K562 (cell line): ENCODE measurements at regions not wholly inside any gene's neighbourhood (a gene's known extent, or its start where the extent isn't known, plus 50 kb on each side); places are given as distances from the start of the nearest gene placed in this dataset.

Experiments
- BRD4 ChIP-seq: fragments of 200-600 bp; sonication (generic); IDR thresholded peaks from 2 replicates; pipeline ENCODE4 v1.6.1; 2017; ENCODE audit warnings: inconsistent platforms
- CHD2 ChIP-seq: IDR thresholded peaks from 2 replicates; pipeline ENCODE4 v1.6.1; 2011; ENCODE audit warnings: low read depth, low read length
- KLF10 ChIP-seq: fragments of 250-450 bp; sonication (Bioruptor Pico); IDR thresholded peaks from 2 replicates; pipeline ENCODE4 v1.6.1; 2021; ENCODE audit warnings: matching md5 sums
- MTA1 ChIP-seq: fragments of 450-650 bp; IDR thresholded peaks from 2 replicates; pipeline ENCODE4 v1.6.1; 2017; ENCODE audit warnings: borderline replicate concordance
- NCOA2 ChIP-seq, 2 experiments: fragments of 450-650 bp; IDR thresholded peaks; 2 replicates each; pipeline ENCODE4 v1.6.1; 2018; ENCODE audit warnings: mild to moderate bottlenecking in 2 of 2, moderate library complexity in 1 of 2; ENCODE audit not compliant: partially characterized antibody in 2 of 2
- NCOA6 ChIP-seq: fragments of 450-650 bp; IDR thresholded peaks from 2 replicates; pipeline ENCODE4 v1.6.1; 2017; ENCODE audit warnings: mild to moderate bottlenecking
- NR3C1 ChIP-seq: sonication (generic); formaldehyde crosslinking; IDR thresholded peaks from 2 replicates; pipeline ENCODE4 v1.8.1; 2022; ENCODE audit warnings: missing genetic modification reagents
- POLR2A ChIP-seq: fragments of 450-650 bp; conservative IDR thresholded peaks from 2 replicates; pipeline ENCODE4 v1.6.1; 2016
- POLR2B ChIP-seq: fragments of 450-650 bp; IDR thresholded peaks from 2 replicates; pipeline ENCODE4 v1.6.1; 2018; ENCODE audit warnings: low read depth; ENCODE audit not compliant: partially characterized antibody
- PURB ChIP-seq: sonication (generic); formaldehyde crosslinking; IDR thresholded peaks from 2 replicates; pipeline ENCODE4 v1.9.0; 2021; ENCODE audit warnings: low read depth, mild to moderate bottlenecking, missing genetic modification reagents
- RBM39 ChIP-seq: fragments of 200-400 bp; formaldehyde crosslinking; optimal IDR thresholded peaks from 2 replicates; pipeline ENCODE3; 2018; ENCODE audit warnings: low read depth, low read length
- TF ChIP-seq, protein P1 (sequence below): sonication (generic); formaldehyde crosslinking; IDR thresholded peaks from 2 replicates; pipeline ENCODE4 v1.9.0; 2022; ENCODE audit warnings: mild to moderate bottlenecking, missing genetic modification reagents
- TF ChIP-seq, protein P2 (sequence below), 3 experiments: IDR thresholded peaks in 2 of 3; conservative IDR thresholded peaks in 1 of 3; 2 replicates each; pipeline ENCODE4 v1.5.1; 2011 to 2012; ENCODE audit warnings: low read length in 3 of 3, mild to moderate bottlenecking in 3 of 3, control low read depth in 2 of 3, improper control_type of control experiment in 1 of 3, inconsistent platforms in 1 of 3, low read depth in 1 of 3, mixed read lengths in 1 of 3, moderate library complexity in 1 of 3; ENCODE audit not compliant: insufficient read depth in 2 of 3
- TF ChIP-seq, protein P3 (sequence below), 2 experiments: fragments of 450-650 bp in 1 of 2; sonication (generic) in 1 of 2; formaldehyde crosslinking in 1 of 2; IDR thresholded peaks in 1 of 2; conservative IDR thresholded peaks in 1 of 2; 2 replicates each; pipeline versions ENCODE4 v1.6.1 to v1.8.1; 2016 to 2023; ENCODE audit warnings: mild to moderate bottlenecking in 2 of 2, moderate library complexity in 2 of 2, inconsistent platforms in 1 of 2, missing genetic modification reagents in 1 of 2

- TF ChIP-seq KLF10 (CRISPR knock-in tag) (no peak), RBM39 (no peak), PURB (CRISPR knock-in tag) (no peak), NCOA2 (IDR thresholded peaks at IDR 0.05; ENCODE audit: partially characterized antibody in 2 of 2) (no peak), POLR2A (no peak), NCOA6 (no peak), MTA1 (no peak), CHD2 (no peak), NR3C1 (CRISPR knock-in tag) (no peak), POLR2B (no peak), BRD4 (no peak)
- TF ChIP-seq, protein P1, sequence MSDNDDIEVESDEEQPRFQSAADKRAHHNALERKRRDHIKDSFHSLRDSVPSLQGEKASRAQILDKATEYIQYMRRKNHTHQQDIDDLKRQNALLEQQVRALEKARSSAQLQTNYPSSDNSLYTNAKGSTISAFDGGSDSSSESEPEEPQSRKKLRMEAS (CRISPR knock-in tag), result no peak
- TF ChIP-seq, protein P2, sequence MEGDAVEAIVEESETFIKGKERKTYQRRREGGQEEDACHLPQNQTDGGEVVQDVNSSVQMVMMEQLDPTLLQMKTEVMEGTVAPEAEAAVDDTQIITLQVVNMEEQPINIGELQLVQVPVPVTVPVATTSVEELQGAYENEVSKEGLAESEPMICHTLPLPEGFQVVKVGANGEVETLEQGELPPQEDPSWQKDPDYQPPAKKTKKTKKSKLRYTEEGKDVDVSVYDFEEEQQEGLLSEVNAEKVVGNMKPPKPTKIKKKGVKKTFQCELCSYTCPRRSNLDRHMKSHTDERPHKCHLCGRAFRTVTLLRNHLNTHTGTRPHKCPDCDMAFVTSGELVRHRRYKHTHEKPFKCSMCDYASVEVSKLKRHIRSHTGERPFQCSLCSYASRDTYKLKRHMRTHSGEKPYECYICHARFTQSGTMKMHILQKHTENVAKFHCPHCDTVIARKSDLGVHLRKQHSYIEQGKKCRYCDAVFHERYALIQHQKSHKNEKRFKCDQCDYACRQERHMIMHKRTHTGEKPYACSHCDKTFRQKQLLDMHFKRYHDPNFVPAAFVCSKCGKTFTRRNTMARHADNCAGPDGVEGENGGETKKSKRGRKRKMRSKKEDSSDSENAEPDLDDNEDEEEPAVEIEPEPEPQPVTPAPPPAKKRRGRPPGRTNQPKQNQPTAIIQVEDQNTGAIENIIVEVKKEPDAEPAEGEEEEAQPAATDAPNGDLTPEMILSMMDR (IDR thresholded peaks at IDR 0.05 in 2 of 3, conservative IDR thresholded peaks at IDR 0.05 in 1 of 3; ENCODE audit: insufficient read depth in 2 of 3, low read depth in 1 of 3, low read length in 3 of 3), result no peak
- TF ChIP-seq, protein P3, sequence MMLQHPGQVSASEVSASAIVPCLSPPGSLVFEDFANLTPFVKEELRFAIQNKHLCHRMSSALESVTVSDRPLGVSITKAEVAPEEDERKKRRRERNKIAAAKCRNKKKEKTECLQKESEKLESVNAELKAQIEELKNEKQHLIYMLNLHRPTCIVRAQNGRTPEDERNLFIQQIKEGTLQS (IDR thresholded peaks at IDR 0.05), result no peak
- TF ChIP-seq, protein P3 (CRISPR knock-in tag; conservative IDR thresholded peaks at IDR 0.05), result no peak
Measured at GRCh38 chr14:101446387-101446969, 114.8 kb upstream of the DIO3 start.
